ENCODE measurements at regions not wholly inside any gene's neighbourhood (a gene's known extent, or its start where the extent isn't known, plus 50 kb on each side); places are given as distances from the start of the nearest gene placed in this dataset.

- no peak for DNase-seq (ENCODE audit: low read depth in 2 of 2)
Observed at GRCh38 chr13:105607426-105607825, 928.0 kb downstream of the EFNB2 start.

- DNase-seq (ENCODE audit: low read depth in 2 of 2): no peak
Observed at GRCh38 chr13:105607016-105607415, 928.4 kb downstream of the EFNB2 start.

- DNase-seq (ENCODE audit: low read depth in 2 of 2): no peak
Observed at GRCh38 chr13:105602956-105603670, 932.3 kb downstream of the EFNB2 start.

GRCh38 chr13:105599477-105600037, 935.9 kb downstream of the EFNB2 start:
- DNase-seq (ENCODE audit: low read depth in 2 of 2): no peak

- DNase-seq (ENCODE audit: low read depth in 2 of 2): no peak
Observed at GRCh38 chr13:105598529-105598928, 936.9 kb downstream of the EFNB2 start.

- no peak for DNase-seq (ENCODE audit: low read depth in 2 of 2)
Observed at GRCh38 chr13:105597573-105597972, 937.9 kb downstream of the EFNB2 start.

- DNase-seq (ENCODE audit: low read depth in 2 of 2): no peak
Observed at GRCh38 chr13:105595471-105595870, 940.0 kb downstream of the EFNB2 start.

GRCh38 chr13:105591277-105591676, 944.2 kb downstream of the EFNB2 start:
- DNase-seq (ENCODE audit: low read depth in 2 of 2): no peak

GRCh38 chr13:105587786-105588185, 947.7 kb downstream of the EFNB2 start:
- no peak for DNase-seq (ENCODE audit: low read depth in 2 of 2)

GRCh38 chr13:105579821-105580710, 955.4 kb downstream of the EFNB2 start:
- no peak for DNase-seq (ENCODE audit: low read depth in 2 of 2)

GRCh38 chr13:105573136-105573535, 962.3 kb downstream of the EFNB2 start:
- DNase-seq (ENCODE audit: low read depth in 2 of 2): no peak

GRCh38 chr13:105572401-105572800, 963.1 kb downstream of the EFNB2 start:
- DNase-seq (ENCODE audit: low read depth in 2 of 2): no peak

- no peak for DNase-seq (ENCODE audit: low read depth in 2 of 2)
Observed at GRCh38 chr13:105569816-105570215, 965.6 kb downstream of the EFNB2 start.

- no peak for DNase-seq (ENCODE audit: low read depth in 2 of 2)
Observed at GRCh38 chr13:105567951-105568525, 967.4 kb downstream of the EFNB2 start.

GRCh38 chr13:105565136-105565727, 970.2 kb downstream of the EFNB2 start:
- no peak for DNase-seq (ENCODE audit: low read depth in 2 of 2)

- no peak for DNase-seq (ENCODE audit: low read depth in 2 of 2)
Observed at GRCh38 chr13:105552078-105552477, 983.4 kb downstream of the EFNB2 start.

GRCh38 chr13:105547851-105548250, 987.6 kb downstream of the EFNB2 start:
- DNase-seq (ENCODE audit: low read depth in 2 of 2): no peak

- DNase-seq (ENCODE audit: low read depth in 2 of 2): no peak
Observed at GRCh38 chr13:105545811-105546210, 989.7 kb downstream of the EFNB2 start.

- DNase-seq (ENCODE audit: low read depth in 2 of 2): no peak
Observed at GRCh38 chr13:105543742-105544141, 991.7 kb downstream of the EFNB2 start.

- DNase-seq (ENCODE audit: low read depth in 2 of 2): no peak
Observed at GRCh38 chr13:105541565-105541964, 993.9 kb downstream of the EFNB2 start.

GRCh38 chr13:105538346-105538745, 997.1 kb downstream of the EFNB2 start:
- no peak for DNase-seq (ENCODE audit: low read depth in 2 of 2)

GRCh38 chr13:105537113-105537512, 998.3 kb downstream of the EFNB2 start:
- no peak for DNase-seq (ENCODE audit: low read depth in 2 of 2)
